ENCODE measurements at regions not wholly inside any gene's neighbourhood (a gene's known extent, or its start where the extent isn't known, plus 50 kb on each side); places are given as distances from the start of the nearest gene placed in this dataset.
"Not testable (repeated sequence)": the region's sequence is repeated elsewhere in the genome, so short reads cannot be mapped to it uniquely, and the experiment has no call there.

DNA sequence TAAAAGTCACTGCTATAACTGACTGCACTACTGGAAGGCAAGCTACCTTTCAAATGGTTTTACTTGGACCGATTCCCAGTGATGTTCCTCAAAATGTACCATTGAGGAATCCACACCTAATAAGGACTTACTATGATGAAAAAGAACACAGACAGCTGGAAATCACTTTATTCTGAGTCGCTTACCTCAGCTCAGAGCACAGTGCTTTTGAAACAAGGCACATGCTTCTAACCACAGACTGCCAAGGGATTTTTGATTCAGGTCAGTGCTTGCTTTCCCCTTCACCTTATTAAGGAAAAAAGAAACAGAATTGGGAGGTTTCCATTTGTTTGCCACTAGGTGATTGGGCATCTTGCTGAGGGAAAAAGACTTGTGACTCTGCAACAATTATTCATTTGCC, 707.5 kb upstream of the FSHR start:
- DNase-seq: no peak

DNA sequence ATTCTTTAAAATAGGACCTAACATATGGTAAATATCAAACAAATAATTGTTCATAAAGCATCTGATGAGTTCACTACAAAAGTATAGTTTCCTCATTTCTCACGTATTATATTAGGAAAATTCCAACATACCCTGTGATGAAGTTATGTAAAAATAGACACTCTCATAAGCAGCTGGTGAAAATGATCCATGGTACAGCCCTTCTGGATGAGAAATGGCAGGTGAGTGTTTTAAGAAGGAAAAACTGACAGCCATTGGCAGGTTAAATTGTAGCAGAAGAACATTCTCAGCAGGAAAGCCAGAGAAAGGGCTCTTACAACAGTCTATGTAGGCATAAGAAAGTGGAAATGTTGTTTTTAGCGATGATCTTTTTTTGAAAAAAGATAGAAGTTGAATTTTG, 706.5 kb upstream of the FSHR start:
- DNase-seq: no peak

- DNase-seq: no peak
These were observed 705.9 kb upstream of the FSHR start for GRCh38 chr2:49860170-49860569.

DNA sequence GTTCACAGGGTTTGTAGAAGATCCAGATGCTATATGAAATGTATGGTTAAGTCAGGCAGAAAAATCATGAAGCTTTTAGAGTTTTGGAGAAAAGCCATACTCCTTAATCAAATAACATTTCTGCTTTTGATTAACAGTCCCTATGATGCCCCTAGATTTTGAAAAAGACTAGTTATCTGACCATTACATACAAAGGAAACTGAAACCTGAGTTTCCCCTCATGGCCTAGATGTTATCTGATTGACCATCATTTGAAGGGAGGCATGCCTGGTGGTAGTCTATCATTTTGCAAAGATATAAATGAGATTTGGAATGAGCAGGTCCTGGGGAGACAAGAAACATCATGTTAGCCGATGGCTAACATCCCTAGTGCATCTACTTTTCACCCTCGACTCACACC, 704.3 kb upstream of the FSHR start:
- no peak for DNase-seq

DNA sequence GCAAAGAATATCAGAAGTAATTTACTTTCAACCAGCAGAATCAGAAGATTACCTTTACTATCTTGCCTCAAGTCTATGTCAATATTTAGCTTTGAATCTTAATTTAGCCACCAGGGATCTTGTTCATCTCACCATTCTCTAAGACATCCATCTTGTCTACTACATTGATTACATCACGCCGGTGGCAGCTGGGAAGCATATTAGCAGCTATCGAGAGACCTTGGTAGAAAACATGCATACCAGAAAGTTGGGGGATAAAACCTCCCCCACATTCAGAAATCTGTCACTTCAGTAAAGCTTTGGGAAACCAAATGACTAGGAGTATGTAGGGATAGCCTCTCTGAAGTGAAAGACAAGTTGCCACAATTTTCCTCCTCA, 703.8 kb upstream of the FSHR start:
- DNase-seq: no peak

- DNase-seq: no peak
These were observed 703.2 kb upstream of the FSHR start for GRCh38 chr2:49857371-49858112.

GRCh38 chr2:49845671-49846070, 691.4 kb upstream of the FSHR start:
- no peak for DNase-seq

- DNase-seq: no peak
These were observed 690.7 kb upstream of the FSHR start for GRCh38 chr2:49845021-49845420.

DNA sequence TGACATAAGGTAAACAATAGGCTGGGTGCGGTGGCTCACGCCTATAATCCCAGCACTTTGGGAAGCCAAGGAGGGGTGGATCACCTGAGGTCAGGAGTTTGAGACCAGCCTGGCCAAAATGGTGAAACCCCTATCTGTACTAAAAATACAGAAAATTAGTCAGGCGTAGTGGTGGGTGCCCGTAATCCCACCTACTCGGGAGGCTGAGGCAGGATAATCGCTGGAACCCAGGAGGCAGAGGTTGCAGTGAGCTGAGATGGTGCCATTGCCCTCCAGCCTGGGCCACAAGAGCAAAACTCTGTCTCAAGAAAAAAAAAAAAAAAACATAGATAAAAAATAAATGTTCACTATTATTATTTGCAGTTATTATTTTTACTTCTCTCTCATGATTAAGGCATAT, 689.8 kb upstream of the FSHR start:
- not testable (repeated sequence) for DNase-seq

GRCh38 chr2:49843314-49843713, 689.0 kb upstream of the FSHR start:
- no peak for DNase-seq

- DNase-seq: no peak
These were observed 686.2 kb upstream of the FSHR start for GRCh38 chr2:49840428-49840975.

- DNase-seq: no peak
These were observed 685.5 kb upstream of the FSHR start for GRCh38 chr2:49839818-49840217.

DNA sequence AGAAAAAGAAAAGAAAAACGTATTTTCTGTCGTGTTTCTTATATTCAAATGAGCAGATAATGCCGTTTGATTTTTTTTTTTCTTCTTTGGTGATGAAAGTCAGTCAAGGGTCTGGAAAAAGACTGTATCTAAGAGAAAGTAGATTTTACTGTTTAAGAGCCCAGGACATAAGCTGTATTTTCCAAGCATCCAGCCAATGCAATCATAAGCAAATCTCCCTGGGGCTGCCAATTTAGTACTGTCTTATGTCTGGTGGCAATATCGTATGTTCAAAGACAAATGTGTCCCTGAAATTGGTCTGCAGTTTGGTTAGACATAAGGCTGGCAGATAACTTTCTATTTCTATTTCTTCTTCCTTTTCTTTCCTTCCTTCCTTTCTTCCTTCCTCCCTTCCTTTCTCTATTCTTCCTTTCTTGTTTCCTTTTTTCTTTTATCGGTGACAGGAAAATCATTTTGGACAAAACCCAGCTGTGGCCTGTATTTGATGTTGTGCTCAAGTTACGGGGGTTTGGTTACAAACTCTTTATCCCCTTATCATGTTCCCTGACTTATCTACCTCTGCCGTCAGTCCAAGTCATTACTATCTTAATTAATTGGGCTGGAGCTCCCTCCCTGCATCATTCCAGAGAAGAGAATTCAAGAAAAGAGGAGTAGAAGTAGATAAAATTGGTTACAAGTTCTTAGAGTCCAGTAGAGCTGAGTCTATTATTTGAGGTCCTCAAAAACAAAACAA, 683.4 kb upstream of the FSHR start:
- DNase-seq: no peak

DNA sequence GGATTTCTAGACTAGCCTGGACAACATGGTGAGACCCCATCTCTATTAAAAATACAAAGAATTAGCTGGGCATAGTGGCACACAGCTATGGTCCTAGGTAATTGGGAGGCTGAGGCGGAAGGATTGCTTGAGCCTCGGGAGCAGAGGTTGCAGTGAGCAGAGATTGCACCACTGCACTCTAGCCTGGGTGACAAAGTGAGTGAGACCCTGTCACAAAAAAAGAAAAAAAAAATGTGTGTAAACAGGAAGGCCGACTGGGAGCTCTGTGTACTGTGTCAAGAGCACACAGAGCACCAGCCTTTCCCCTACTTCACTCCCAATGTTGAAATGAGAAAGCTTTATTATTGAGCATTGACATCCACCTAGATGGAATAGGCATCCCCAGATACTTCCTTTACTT, 681.7 kb upstream of the FSHR start:
- no peak for DNase-seq

- no peak for DNase-seq
These were observed 680.1 kb upstream of the FSHR start for GRCh38 chr2:49834433-49834832.

DNA sequence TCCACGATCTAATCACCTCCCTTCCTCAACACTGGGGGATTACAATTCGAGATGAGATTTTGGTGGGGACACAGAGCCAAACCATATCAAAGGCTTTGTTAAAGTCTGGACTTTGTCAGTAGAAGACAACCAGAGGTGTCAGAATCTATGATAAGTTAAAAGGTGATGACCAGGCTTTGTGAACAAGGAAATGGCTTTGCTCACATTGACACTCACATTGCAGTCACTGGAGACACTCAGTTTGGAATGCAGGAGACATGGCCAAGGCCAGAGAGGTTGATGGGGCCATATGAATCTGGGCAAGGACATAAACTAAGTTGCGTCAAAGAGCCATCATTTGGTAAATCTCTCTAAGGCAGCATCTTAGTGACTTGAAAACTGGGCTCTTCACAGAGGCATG, 678.2 kb upstream of the FSHR start:
- DNase-seq: no peak

DNA sequence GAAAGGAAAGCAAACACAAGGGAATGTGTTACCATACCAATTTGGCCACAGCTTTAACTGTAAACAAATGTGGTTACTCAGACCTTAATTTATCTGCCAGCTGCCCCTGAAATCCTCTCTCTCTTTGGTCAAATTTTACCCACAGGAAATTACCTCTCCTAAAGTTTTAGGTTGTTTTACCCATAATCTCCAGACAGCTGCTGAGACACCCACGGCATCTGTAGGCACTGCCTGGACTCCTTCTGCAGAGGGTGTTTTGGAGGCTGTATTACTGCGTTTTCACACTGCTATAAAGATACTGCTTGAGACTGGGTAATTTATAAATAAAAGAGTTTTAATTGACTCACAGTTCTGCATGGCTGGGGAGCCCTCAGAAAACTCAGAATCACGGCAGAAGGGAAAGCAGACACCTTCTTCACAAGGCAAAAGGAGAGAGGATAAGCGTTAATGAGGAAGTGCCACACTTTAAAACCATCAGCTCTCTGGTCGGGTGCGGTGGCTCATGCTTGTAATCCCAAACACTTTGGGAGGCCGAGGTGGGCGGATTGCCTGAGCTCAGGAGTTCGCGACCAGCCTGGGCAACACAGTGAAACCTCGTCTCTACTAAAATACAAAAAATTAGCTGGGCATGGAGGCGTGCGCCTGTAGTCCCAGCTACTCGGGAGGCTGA, 677.5 kb upstream of the FSHR start:
- no peak for DNase-seq

DNA sequence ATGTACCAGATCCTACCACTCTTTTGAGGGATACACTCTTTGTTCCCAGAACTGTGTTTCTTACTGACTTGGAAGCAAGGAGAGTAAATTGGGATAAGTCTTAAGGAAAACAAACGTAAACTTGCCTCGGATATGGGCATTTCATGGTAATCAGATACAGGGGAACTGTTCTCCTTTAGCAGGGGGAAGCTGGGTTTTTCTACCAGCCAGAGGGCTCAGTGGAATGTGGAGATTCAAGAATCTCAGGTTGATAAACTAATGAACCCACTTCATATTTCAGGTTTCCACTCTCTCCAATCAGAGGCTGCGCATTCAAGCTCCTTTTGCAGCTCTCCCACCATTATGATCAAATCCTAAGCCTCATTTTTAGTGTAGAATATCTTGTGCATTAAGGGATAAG, 676.5 kb upstream of the FSHR start:
- DNase-seq: no peak

- no peak for DNase-seq
These were observed 673.1 kb upstream of the FSHR start for GRCh38 chr2:49827366-49827765.

DNA sequence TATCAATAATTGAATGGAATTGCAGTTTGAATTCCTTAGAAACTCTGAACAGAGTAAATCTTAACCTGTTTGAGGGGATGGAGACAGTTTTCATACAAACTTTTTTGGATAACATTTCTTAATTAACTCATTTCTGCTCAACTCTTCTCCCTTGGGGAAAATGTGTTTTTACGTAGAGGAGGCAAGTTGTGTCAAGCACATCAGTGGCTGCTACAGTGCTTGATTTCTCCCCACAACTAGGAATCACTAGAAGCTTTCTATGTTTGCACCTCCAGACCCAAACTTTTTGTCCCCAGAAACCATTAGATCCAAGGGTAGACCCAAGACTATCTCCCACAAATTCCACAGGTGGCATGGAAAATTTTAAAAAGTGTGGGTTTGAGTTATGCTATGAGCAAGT, 658.9 kb upstream of the FSHR start:
- DNase-seq: no peak

GRCh38 chr2:49812730-49813129, 658.4 kb upstream of the FSHR start:
- no peak for DNase-seq

- no peak for DNase-seq
These were observed 657.2 kb upstream of the FSHR start for GRCh38 chr2:49811502-49811901.

DNA sequence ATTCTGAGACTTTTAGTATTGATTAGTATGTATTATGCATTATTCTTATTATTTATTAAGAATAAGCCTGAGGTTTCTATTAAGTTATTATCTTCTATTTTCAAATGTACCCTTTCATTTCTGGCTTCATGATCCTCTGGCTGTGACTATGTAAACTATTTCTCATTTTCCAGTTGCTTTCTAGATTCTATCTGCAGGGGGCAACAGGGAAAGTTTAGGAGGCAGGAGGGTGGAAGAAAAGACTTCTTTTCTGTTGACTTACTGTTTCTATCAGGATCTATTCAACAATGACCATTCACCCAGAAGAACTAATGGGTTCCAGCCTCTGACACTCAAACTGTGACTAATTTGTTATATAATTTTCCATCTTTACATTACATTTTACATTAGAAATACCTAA, 653.4 kb upstream of the FSHR start:
- DNase-seq: no peak

- no peak for DNase-seq
These were observed 649.8 kb upstream of the FSHR start for GRCh38 chr2:49804111-49804510.
